Rectal smooth muscle tissue (tissue), 1 donor: ENCODE measurements at regions not wholly inside any gene's neighbourhood (a gene's known extent, or its start where the extent isn't known, plus 50 kb on each side); places are given as distances from the start of the nearest gene placed in this dataset.
"Not testable (repeated sequence)": the region's sequence is repeated elsewhere in the genome, so short reads cannot be mapped to it uniquely, and the experiment has no call there.

Experiments
- H3K27ac ChIP-seq: one replicate; pipeline ENCODE4 v1.7.0; 2013; ENCODE audit warnings: low read depth, low read length, inconsistent platforms
- H3K27me3 ChIP-seq: one replicate; pipeline ENCODE4 v1.7.0; 2013; ENCODE audit warnings: low read length; ENCODE audit not compliant: control insufficient read depth, insufficient read depth
- H3K36me3 ChIP-seq: one replicate; pipeline ENCODE4 v1.7.0; 2013; ENCODE audit warnings: low read length; ENCODE audit not compliant: control insufficient read depth, insufficient read depth
- H3K4me1 ChIP-seq: one replicate; pipeline ENCODE4 v1.7.0; 2013; ENCODE audit warnings: low read length; ENCODE audit not compliant: control insufficient read depth, insufficient read depth
- H3K4me3 ChIP-seq: one replicate; pipeline ENCODE4 v1.7.0; 2013; ENCODE audit warnings: low read length
- H3K9ac ChIP-seq: one replicate; pipeline ENCODE4 v1.7.0; 2013; ENCODE audit warnings: low read length

DNA sequence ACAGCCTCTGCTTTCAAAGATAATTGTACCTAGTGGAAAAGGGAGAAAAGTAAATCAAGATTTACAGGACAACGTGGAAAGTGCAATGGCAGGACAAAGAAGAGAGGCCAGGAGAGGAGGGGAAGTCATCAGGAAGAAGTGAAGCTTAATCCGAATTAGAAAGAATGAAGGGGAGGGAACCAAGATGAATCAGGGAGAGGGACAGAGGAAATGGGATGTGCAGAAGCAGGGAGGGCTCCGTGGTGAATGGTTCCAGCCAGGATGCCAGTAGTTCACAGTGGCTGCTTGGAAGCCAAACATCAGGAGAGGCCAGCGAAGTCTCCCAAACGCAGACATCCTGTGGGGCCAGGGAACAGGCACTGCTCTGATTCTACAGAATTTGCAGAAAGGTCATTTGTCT is 144.4 kb downstream of the LIG4 start:
- Histone ChIP-seq H3K9ac (no peak overlapping the region), H3K27ac (no peak overlapping the region), H3K27me3 (no peaks in the 10 kb centered on the region), H3K4me1 (no peaks in the 10 kb centered on the region), H3K36me3 (no peaks in the 10 kb centered on the region), H3K4me3 (no peak overlapping the region)

DNA sequence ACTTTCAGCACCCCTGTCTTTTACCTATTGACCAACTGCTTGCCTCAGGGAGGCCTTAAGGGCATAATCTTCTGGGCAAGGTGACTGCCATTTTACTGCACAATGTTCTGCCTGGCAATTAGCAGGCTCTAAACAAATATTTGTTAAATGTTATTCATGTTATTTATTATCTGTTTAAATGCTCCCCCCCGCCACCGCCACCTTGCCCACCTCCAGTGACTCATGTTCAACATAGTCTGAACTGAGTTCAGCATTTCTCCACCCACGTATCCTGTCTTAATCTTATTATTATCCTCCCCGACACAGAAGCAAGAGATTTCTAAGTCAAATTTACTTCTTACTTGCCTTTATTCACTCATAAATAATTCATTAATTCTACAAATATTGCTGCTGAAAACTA is 144.8 kb downstream of the LIG4 start:
- Histone ChIP-seq H3K27ac (no peak overlapping the region), H3K27me3 (no peaks in the 10 kb centered on the region), H3K4me3 (no peak overlapping the region), H3K36me3 (no peaks in the 10 kb centered on the region), H3K4me1 (no peaks in the 10 kb centered on the region), H3K9ac (no peak overlapping the region)

DNA sequence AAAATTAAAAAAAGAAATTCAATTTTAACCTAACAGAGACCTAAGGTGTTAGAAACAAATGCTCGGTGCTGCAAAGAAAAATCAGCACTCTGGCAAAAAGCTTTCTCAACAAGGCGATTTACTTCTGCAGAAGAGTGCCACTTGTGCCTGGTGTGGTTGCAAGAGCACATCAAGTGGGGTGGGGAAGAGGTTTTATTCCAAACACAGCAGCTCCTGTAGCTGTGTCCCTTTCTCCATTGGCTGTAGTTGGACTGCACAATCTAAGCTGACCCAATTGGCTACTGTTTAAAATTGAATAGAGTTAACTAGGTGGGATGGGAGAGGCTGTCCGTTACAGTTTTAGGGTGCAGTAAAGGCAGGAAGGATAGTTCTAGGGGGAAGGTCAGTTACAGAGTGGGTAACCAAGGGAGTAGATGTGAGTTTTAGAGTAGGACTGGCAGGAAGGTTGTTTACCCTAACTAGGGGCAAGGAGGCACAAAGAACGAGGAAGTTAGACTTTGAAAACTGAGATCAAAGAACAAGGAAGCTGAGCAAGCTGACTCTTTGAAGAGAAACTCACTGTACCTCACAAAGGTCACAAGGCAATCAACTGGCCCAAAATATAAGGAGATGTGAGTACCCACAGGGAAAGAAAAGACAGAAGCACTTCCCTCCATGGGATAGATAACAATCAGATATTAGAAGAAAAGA is 145.7 kb downstream of the LIG4 start:
- H3K9ac ChIP-seq: no peak overlapping the region
- no peaks in the 10 kb centered on the region for H3K4me1 ChIP-seq
- no peaks in the 10 kb centered on the region for H3K36me3 ChIP-seq
- no peaks in the 10 kb centered on the region for H3K27me3 ChIP-seq
- no peak overlapping the region for H3K4me3 ChIP-seq
- H3K27ac ChIP-seq: no peak overlapping the region

DNA sequence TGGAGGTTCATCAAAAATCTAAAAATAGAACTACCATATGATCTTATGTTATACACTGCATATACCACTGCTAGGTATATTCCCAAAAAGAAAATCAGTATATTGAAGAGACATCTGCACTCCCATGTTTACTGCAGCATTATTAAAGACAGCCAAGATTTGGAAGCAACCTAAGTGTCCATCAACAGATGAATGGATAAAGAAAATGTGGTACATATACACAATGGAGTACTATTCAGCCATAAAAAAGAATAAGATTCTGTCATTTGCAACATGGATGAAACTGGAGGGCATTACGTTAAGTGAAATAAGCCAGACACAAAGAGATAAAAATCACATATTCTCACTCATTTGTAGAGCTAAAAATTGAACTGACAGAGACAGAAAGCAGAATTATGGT is 151.0 kb downstream of the LIG4 start:
- not testable (repeated sequence) for H3K4me1 ChIP-seq, H3K27ac ChIP-seq, H3K9ac ChIP-seq, H3K36me3 ChIP-seq, H3K27me3 ChIP-seq, H3K4me3 ChIP-seq

DNA sequence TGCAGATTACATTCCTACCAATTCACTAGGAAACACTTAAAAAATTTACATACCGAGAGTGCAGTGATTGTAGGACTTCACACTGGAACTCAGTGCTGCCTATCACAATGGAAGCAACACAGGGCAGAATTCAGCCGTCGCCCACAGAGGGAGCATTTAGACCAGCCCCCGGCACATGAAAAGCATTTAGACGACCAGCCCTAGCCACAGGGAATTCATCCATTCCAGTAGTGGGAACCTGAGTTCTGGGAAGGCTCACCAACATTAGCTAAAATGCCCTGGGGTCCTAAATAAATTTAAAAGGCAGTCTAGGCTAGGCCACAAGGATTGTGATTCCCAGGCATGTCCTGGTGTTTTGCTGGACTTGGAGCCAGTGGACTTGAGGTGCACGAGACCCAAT is 155.2 kb downstream of the LIG4 start:
- Histone ChIP-seq H3K36me3 (no peaks in the 10 kb centered on the region), H3K27ac (no peak overlapping the region), H3K9ac (no peak overlapping the region), H3K4me1 (no peaks in the 10 kb centered on the region), H3K4me3 (no peak overlapping the region), H3K27me3 (no peaks in the 10 kb centered on the region)

DNA sequence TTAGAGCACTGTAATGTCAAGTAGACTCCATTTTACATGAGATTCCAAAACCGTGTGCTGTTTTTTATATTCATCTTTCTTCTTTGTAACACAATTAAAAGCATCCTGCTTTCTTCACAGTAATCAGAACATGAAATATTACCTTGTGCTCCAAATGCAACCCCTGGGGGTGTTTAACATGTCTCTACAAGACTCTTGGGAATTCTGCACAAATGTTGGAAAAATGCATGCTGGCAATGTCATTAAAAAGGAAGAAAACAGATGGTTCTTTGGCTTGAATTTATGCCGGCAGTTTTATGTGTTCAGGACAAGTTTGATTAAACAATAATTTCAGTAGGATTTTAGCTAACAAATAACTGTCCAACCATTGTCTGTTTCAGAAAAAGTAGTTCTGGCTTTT is 159.1 kb downstream of the LIG4 start:
- Histone ChIP-seq H3K36me3 (no peaks in the 10 kb centered on the region), H3K27me3 (no peaks in the 10 kb centered on the region), H3K4me1 (no peaks in the 10 kb centered on the region), H3K9ac (no peak overlapping the region), H3K27ac (no peak overlapping the region), H3K4me3 (no peak overlapping the region)

DNA sequence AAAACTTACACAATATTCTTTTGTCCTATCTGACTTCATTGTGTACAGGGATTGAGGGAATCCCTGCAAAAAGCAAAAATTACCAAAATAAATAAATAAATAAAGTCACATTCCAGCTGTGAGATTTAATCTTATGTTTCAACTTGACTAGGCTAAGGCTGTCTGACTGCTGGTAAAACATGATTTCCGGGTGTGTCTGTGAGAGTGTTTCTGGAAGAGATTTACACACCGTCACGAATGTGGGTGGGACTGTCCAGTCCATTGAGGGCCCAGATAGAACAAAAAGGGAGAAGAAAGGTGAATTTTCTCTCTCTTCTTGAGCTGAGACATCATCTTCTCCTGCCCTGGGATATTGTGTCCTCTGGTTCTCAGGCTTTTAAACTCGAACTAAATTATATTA is 166.1 kb downstream of the LIG4 start:
- H3K27me3 ChIP-seq: no peaks in the 10 kb centered on the region
- no peak overlapping the region for H3K4me3 ChIP-seq
- no peak overlapping the region for H3K27ac ChIP-seq
- no peaks in the 10 kb centered on the region for H3K4me1 ChIP-seq
- H3K9ac ChIP-seq: no peak overlapping the region
- no peaks in the 10 kb centered on the region for H3K36me3 ChIP-seq

DNA sequence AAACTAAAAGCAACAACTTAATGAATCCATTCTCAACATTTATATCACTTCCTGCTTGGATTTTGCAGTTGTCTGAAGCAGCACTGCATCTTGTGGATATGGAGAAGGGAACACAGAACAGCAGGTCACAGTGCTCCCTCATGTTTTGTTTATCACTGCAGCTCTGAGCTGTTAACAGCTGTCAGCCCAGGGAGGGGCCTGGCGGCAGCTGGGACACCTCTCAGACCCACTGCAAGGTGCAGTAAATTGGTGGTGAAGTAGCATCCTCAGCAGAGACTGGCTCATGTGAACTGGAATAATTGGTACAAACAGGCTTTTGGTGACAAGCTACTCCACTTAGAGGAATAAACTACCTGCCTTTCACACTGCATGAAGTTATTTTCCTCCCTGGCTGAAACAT is 170.4 kb downstream of the LIG4 start:
- no peaks in the 10 kb centered on the region for H3K36me3 ChIP-seq
- H3K27me3 ChIP-seq: no peaks in the 10 kb centered on the region
- H3K4me3 ChIP-seq: no peak overlapping the region
- H3K27ac ChIP-seq: no peak overlapping the region
- H3K9ac ChIP-seq: no peak overlapping the region
- no peaks in the 10 kb centered on the region for H3K4me1 ChIP-seq

DNA sequence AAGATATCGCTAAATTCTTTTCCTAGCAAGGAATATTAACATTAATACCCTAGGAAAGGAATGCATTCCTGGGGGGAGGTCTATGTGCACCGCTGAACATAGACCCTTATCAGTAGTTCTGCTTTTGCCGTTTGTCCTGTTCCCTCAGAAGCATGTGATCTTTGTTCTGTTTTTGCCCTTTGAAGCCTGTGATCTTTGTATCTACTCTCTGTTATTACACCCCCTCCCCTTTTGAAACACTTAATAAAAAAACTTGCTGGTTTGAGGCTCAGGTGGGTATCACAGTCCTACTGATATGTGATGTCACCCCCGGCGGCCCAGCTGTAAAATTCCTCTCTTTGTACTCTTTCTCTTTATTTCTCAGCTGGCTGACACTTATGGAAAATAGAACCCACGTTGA is 172.5 kb downstream of the LIG4 start:
- not testable (repeated sequence) for H3K4me3 ChIP-seq, H3K9ac ChIP-seq, H3K27ac ChIP-seq, H3K27me3 ChIP-seq, H3K4me1 ChIP-seq, H3K36me3 ChIP-seq

DNA sequence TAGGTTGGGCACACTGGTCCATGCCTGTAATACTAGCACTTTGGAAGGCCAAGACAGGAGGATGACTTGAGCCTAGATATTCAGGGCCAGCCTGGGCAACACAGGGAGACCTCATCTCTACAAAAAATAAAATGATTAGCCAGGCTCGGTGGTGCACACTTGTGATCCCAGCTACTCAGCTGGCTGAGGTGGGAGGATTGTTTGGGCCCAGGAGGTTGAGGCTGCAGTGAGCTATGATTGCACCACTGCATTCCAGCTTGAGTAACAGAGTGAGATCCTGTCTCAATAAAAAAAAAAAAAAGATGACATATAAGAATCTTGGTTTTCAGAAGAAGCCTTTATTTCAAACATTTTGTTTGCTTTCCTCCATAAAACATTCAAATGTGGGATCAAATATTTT is 178.0 kb downstream of the LIG4 start:
- Histone ChIP-seq H3K27me3 (no peaks in the 10 kb centered on the region), H3K27ac (no peak overlapping the region), H3K9ac (no peak overlapping the region), H3K4me1 (no peaks in the 10 kb centered on the region), H3K4me3 (no peak overlapping the region), H3K36me3 (no peaks in the 10 kb centered on the region)

DNA sequence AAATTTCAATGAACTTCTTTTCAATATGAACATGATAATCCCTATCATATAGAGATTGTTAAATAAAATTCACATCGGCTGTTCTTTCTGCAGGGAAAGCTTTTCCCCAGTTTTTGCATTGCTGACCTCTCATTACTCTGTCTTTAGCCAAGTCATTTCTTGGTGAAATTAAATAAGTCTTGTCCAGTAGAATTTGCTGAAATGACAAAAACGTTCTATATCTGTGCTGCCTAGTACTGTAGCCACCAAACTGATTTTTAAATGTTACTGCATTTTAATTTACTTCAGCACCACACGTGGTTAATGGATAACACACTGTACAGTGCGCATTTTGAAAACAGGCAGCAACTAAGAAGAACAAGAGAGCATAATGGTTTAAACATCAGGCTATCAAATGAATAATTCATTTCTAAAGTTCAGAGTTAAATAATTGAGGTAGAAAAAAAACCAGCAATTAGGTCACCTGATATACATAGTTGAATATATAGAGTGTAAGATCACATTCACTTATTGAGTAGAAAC is 178.9 kb downstream of the LIG4 start:
- Histone ChIP-seq H3K36me3 (no peaks in the 10 kb centered on the region), H3K4me1 (no peaks in the 10 kb centered on the region), H3K9ac (no peak overlapping the region), H3K4me3 (no peak overlapping the region), H3K27me3 (no peaks in the 10 kb centered on the region), H3K27ac (no peak overlapping the region)

DNA sequence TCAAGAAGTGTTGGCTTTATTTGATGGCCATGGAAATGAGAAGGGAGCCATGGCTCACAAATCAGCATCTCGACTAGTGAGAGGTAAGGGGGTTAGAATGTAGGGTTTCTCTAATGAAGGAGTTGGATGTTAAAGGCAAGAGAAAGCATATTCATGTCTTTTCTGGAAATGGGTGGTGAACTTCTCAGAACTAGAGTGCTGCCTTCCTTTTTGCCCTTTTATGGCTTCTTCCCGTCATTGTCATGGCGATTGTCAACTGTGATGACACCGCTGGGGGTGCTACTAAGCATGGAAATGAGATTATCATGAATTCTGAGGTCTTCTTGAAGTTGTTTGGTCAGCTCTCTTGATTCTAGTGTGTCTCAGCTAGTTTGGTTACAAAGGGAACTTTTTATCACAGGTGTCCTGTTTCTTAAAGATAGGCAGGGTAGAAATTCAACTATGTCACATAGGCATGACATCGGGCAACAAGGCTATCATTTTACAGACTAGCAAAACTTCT is 180.4 kb downstream of the LIG4 start:
- Histone ChIP-seq H3K27ac (no peak overlapping the region), H3K36me3 (no peaks in the 10 kb centered on the region), H3K4me3 (no peak overlapping the region), H3K4me1 (no peaks in the 10 kb centered on the region), H3K9ac (no peak overlapping the region), H3K27me3 (no peaks in the 10 kb centered on the region)
